ENCODE measurements at regions not wholly inside any gene's neighbourhood (a gene's known extent, or its start where the extent isn't known, plus 50 kb on each side); places are given as distances from the start of the nearest gene placed in this dataset.

- no peak for TF ChIP-seq CTCF (IDR thresholded peaks at IDR 0.05; ENCODE audit: insufficient read depth, low read length)
- TF ChIP-seq GABPA (IDR thresholded peaks at IDR 0.05; ENCODE audit: low read depth), result no peak
- H3K27ac ChIP-seq (replicated peaks), result no peak overlapping the region
- no peak overlapping the region for H3K4me3 ChIP-seq (replicated peaks; ENCODE audit: insufficient read depth, low read length)
- no peaks in the 10 kb centered on the region for H3K27me3 ChIP-seq (ENCODE audit: insufficient read depth, poor library complexity, severe bottlenecking)
- no peak for DNase-seq (ENCODE audit: low read depth in 1 of 2, low spot score in 1 of 2)
Measured at GRCh38 chr4:171376724-171377123, 436.5 kb upstream of the GALNTL6 start.

- Histone ChIP-seq H3K4me3 (replicated peaks; ENCODE audit: insufficient read depth, low read length) (no peak overlapping the region), H3K27ac (replicated peaks) (no peak overlapping the region), H3K27me3 (ENCODE audit: insufficient read depth, poor library complexity, severe bottlenecking) (no peaks in the 10 kb centered on the region)
- DNase-seq (ENCODE audit: low read depth in 1 of 2, low spot score in 1 of 2), result no peak
- no peak for TF ChIP-seq SPI1 (IDR thresholded peaks at IDR 0.05; ENCODE audit: borderline replicate concordance, low read depth)
- no peak for TF ChIP-seq CTCF (IDR thresholded peaks at IDR 0.05; ENCODE audit: insufficient read depth, low read length)
- TF ChIP-seq POLR2AphosphoS5 (IDR thresholded peaks at IDR 0.05; ENCODE audit: low read depth), result no peak
- TF ChIP-seq GABPA (IDR thresholded peaks at IDR 0.05; ENCODE audit: low read depth), result no peak
- no peak for TF ChIP-seq REST (IDR thresholded peaks at IDR 0.05; ENCODE audit: insufficient replicate concordance, low read depth)
Measured at GRCh38 chr4:171353535-171353934, 459.7 kb upstream of the GALNTL6 start.

- Histone ChIP-seq H3K27ac (replicated peaks) (no peak overlapping the region), H3K27me3 (ENCODE audit: insufficient read depth, poor library complexity, severe bottlenecking) (no peaks in the 10 kb centered on the region), H3K4me3 (replicated peaks; ENCODE audit: insufficient read depth, low read length) (no peak overlapping the region)
- TF ChIP-seq GABPA (IDR thresholded peaks at IDR 0.05; ENCODE audit: low read depth), result no peak
- TF ChIP-seq POLR2AphosphoS5 (IDR thresholded peaks at IDR 0.05; ENCODE audit: low read depth), result no peak
- no peak for TF ChIP-seq REST (IDR thresholded peaks at IDR 0.05; ENCODE audit: insufficient replicate concordance, low read depth)
- DNase-seq (ENCODE audit: low read depth in 1 of 2, low spot score in 1 of 2), result no peak
Measured at GRCh38 chr4:171348090-171348489, 465.1 kb upstream of the GALNTL6 start.

- Histone ChIP-seq H3K27ac (replicated peaks) (no peak overlapping the region), H3K4me3 (replicated peaks; ENCODE audit: insufficient read depth, low read length) (no peak overlapping the region), H3K27me3 (ENCODE audit: insufficient read depth, poor library complexity, severe bottlenecking) (no peaks in the 10 kb centered on the region)
- no peak for DNase-seq (ENCODE audit: low read depth in 1 of 2, low spot score in 1 of 2)
- TF ChIP-seq CTCF (IDR thresholded peaks at IDR 0.05; ENCODE audit: insufficient read depth, low read length) (no peak), REST (IDR thresholded peaks at IDR 0.05; ENCODE audit: insufficient replicate concordance, low read depth) (no peak), POLR2AphosphoS5 (IDR thresholded peaks at IDR 0.05; ENCODE audit: low read depth) (no peak), SPI1 (IDR thresholded peaks at IDR 0.05; ENCODE audit: borderline replicate concordance, low read depth) (no peak), GABPA (IDR thresholded peaks at IDR 0.05; ENCODE audit: low read depth) (no peak)
Measured at GRCh38 chr4:171342646-171343045, 470.6 kb upstream of the GALNTL6 start.

All from HL-60 (cell line).